Astrocyte (in vitro differentiated cells and primary cell): ENCODE measurements at regions not wholly inside any gene's neighbourhood (a gene's known extent, or its start where the extent isn't known, plus 50 kb on each side); places are given as distances from the start of the nearest gene placed in this dataset.
"Not testable (repeated sequence)": the region's sequence is repeated elsewhere in the genome, so short reads cannot be mapped to it uniquely, and the experiment has no call there.

Source experiments
- DNase-seq: peaks from one replicate; pipeline ENCODE4 v3.0.0-alpha.2; 2010; ENCODE audit warnings: low read depth
- FAIRE-seq: peaks from 2 replicates; lab custom pipeline; 2011; peaks lifted over from hg19 to GRCh38; lab: Jason Lieb, UNC
- H2AFZ ChIP-seq: 2 replicates; pipeline ENCODE4 v1.6.0; 2012; ENCODE audit warnings: low read depth, low read length, inconsistent platforms
- H3K27ac ChIP-seq: 2 replicates; pipeline ENCODE4 v1.5.1; 2011; ENCODE audit warnings: low read depth, low read length, inconsistent platforms
- H3K27me3 ChIP-seq: 2 replicates; pipeline ENCODE4 v1.6.0; 2011; ENCODE audit warnings: low read length, inconsistent platforms; ENCODE audit not compliant: insufficient read depth
- H3K36me3 ChIP-seq: 2 replicates; pipeline ENCODE4 v1.5.1; 2011; ENCODE audit warnings: low read length, inconsistent platforms; ENCODE audit not compliant: insufficient read depth
- H3K4me1 ChIP-seq: 2 replicates; pipeline ENCODE4 v1.5.1; 2011; ENCODE audit warnings: low read length, inconsistent platforms; ENCODE audit not compliant: insufficient read depth
- H3K4me2 ChIP-seq: 2 replicates; pipeline ENCODE4 v1.6.0; 2012; ENCODE audit warnings: low read length, inconsistent platforms
- H3K4me3 ChIP-seq: 2 replicates; pipeline ENCODE4 v1.5.1; 2011; ENCODE audit warnings: low read depth, mild to moderate bottlenecking, low read length, inconsistent platforms; ENCODE audit not compliant: insufficient read depth
- H3K79me2 ChIP-seq: 2 replicates; pipeline ENCODE4 v1.6.0; 2012; ENCODE audit warnings: mild to moderate bottlenecking, low read length, inconsistent platforms; ENCODE audit not compliant: insufficient read depth
- H3K9ac ChIP-seq: 2 replicates; pipeline ENCODE4 v1.6.0; 2012; ENCODE audit warnings: mild to moderate bottlenecking, low read length, inconsistent platforms
- H3K9me3 ChIP-seq: 2 replicates; pipeline ENCODE4 v1.5.1; 2012; ENCODE audit warnings: low read depth, mild to moderate bottlenecking, low read length, inconsistent platforms; ENCODE audit not compliant: insufficient read depth
- H4K20me1 ChIP-seq: 2 replicates; pipeline ENCODE4 v1.6.0; 2012; ENCODE audit warnings: low read length, inconsistent platforms; ENCODE audit not compliant: insufficient read depth
- H3K27ac Mint-ChIP-seq: one replicate; pipeline ENCODE4 v1.8.0; 2021; ENCODE audit warnings: mild to moderate bottlenecking, mixed read lengths; ENCODE audit not compliant: unreplicated experiment
- H3K27me3 Mint-ChIP-seq: one replicate; pipeline ENCODE4 v1.8.0; 2021; ENCODE audit warnings: low read depth, mixed read lengths; ENCODE audit not compliant: unreplicated experiment
- H3K36me3 Mint-ChIP-seq: one replicate; pipeline ENCODE4 v1.8.0; 2021; ENCODE audit warnings: low read depth, mixed read lengths; ENCODE audit not compliant: unreplicated experiment
- H3K4me1 Mint-ChIP-seq: one replicate; pipeline ENCODE4 v1.8.0; 2021; ENCODE audit warnings: low read depth, mixed read lengths; ENCODE audit not compliant: unreplicated experiment
- H3K4me3 Mint-ChIP-seq: one replicate; pipeline ENCODE4 v1.8.0; 2021; ENCODE audit warnings: mild to moderate bottlenecking, moderate library complexity, mixed read lengths; ENCODE audit not compliant: unreplicated experiment
- H3K9me3 Mint-ChIP-seq: one replicate; pipeline ENCODE4 v1.8.0; 2021; ENCODE audit warnings: mild to moderate bottlenecking, mixed read lengths; ENCODE audit not compliant: unreplicated experiment
- EZH2 ChIP-seq: IDR thresholded peaks from 2 replicates; pipeline ENCODE4 v1.6.1; 2012; ENCODE audit warnings: mild to moderate bottlenecking, low read length, inconsistent platforms; ENCODE audit not compliant: insufficient read depth
- TF ChIP-seq, protein P1 (sequence below): IDR thresholded peaks from 2 replicates; pipeline ENCODE4 v1.5.1; 2011; ENCODE audit warnings: low read depth, mild to moderate bottlenecking, inconsistent platforms, low read length, moderate library complexity; ENCODE audit not compliant: insufficient read depth

DNA sequence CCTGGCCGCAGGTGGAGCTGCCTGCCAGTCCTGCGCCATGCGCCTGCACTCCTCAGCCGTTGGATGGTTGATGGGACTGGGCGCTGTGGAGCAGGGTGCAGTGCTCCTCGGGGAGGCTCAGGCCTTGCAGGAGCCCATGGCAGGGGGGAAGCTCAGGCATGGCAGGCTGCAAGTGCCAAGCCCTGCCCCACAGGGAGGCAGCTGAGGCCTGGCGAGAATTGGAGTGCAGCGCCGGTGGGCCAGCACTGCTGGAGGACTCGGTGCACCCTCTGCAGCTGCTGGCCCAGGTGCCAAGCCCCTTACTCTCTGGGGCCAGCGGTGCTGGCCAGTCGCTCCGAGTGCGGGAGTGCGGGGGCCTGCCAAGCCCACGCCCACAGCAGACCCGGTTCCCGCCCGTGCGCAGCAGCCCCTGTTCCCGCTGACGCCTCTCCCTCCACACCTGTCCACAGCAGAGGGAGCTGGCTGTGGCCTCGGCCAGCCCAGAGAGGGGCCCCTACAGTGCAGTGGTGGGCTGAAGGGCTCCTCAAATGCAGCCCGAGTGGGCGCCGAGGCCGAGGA lies 275.9 kb upstream of the FRG1 start:
- Histone ChIP-seq H3K27ac (no peak overlapping the region), H4K20me1 (no peaks in the 10 kb centered on the region), H3K4me2 (no peak overlapping the region), H3K27me3 (no peaks in the 10 kb centered on the region), H3K9me3 (peaks cover 5% of the 10 kb centered on the region), H2AFZ (no peak overlapping the region), H3K79me2 (no peaks in the 10 kb centered on the region), H3K9ac (no peak overlapping the region), H3K4me1 (no peaks in the 10 kb centered on the region), H3K4me3 (no peak overlapping the region), H3K36me3 (no peaks in the 10 kb centered on the region)
- H3K36me3 Mint-ChIP-seq, result no peaks in the 10 kb centered on the region
- peaks cover 2% of the 10 kb centered on the region for H3K27me3 Mint-ChIP-seq
- no peak for TF ChIP-seq EZH2
- TF ChIP-seq, protein P1, sequence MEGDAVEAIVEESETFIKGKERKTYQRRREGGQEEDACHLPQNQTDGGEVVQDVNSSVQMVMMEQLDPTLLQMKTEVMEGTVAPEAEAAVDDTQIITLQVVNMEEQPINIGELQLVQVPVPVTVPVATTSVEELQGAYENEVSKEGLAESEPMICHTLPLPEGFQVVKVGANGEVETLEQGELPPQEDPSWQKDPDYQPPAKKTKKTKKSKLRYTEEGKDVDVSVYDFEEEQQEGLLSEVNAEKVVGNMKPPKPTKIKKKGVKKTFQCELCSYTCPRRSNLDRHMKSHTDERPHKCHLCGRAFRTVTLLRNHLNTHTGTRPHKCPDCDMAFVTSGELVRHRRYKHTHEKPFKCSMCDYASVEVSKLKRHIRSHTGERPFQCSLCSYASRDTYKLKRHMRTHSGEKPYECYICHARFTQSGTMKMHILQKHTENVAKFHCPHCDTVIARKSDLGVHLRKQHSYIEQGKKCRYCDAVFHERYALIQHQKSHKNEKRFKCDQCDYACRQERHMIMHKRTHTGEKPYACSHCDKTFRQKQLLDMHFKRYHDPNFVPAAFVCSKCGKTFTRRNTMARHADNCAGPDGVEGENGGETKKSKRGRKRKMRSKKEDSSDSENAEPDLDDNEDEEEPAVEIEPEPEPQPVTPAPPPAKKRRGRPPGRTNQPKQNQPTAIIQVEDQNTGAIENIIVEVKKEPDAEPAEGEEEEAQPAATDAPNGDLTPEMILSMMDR, result no peak
- no peak overlapping the region for H3K4me3 Mint-ChIP-seq
- H3K9me3 Mint-ChIP-seq, result peaks cover 2% of the 10 kb centered on the region
- no peak for FAIRE-seq
- DNase-seq, result no peak
- H3K4me1 Mint-ChIP-seq, result no peaks in the 10 kb centered on the region
- no peak overlapping the region for H3K27ac Mint-ChIP-seq

DNA sequence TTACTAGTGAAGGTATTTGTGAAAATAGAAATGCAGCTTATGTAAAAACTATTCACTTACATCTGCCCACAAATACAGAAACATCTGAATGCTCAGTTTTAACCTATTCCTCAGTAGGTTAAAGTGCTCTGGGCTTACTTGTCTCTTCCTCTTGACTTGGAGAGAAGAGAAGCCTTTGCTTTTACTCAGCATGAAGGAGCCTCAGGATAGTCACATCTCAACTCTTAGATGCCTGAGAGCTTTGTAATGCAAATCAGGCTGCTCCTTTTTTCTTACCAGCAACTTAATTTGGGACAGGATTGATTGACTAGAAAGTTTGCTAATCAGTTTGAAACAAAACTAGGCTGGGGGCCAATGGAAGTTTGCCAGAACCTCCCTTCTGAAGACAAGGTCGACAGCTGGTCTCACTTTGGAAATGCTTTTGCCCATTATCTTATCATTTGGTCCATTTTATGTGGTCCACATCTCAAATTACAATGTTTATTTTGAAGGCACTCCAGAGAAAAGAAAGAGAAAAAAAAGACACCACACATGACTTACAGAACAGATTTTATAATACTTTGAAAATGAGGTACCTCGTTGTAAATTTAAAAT lies 274.9 kb upstream of the FRG1 start:
- not testable (repeated sequence) for H3K27me3 ChIP-seq, H3K27ac ChIP-seq, H3K27me3 Mint-ChIP-seq, H3K9ac ChIP-seq, H3K9me3 Mint-ChIP-seq, H3K27ac Mint-ChIP-seq, DNase-seq, H3K4me3 ChIP-seq, H3K9me3 ChIP-seq, H3K4me1 Mint-ChIP-seq, H3K36me3 Mint-ChIP-seq, FAIRE-seq, H3K79me2 ChIP-seq, H3K4me1 ChIP-seq, H2AFZ ChIP-seq, H3K36me3 ChIP-seq, H4K20me1 ChIP-seq, H3K4me2 ChIP-seq, H3K4me3 Mint-ChIP-seq

DNA sequence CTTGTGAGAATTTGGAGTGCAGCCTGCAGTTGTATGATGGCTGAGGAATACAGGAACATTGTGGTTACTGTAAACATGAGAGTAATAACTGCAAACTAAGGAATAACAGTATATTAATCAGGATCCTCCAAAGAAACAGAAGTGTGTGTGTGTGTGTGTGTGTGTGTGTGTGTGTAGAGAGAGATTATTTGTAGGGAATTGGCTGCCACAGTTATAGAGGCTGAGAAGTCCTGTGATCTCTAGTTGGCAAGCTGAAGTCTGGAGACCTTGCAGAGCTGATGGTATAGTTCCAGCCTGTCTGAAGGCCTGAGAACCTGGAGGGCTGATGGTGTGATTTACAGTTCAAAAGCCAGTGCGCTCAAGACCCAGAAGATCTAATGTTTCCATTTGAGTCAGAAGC lies 273.3 kb upstream of the FRG1 start:
- H2AFZ ChIP-seq, H3K4me1 Mint-ChIP-seq, H3K9ac ChIP-seq, H3K36me3 ChIP-seq, DNase-seq, H3K79me2 ChIP-seq, H3K9me3 ChIP-seq, H3K9me3 Mint-ChIP-seq, H4K20me1 ChIP-seq, FAIRE-seq, H3K4me3 ChIP-seq, H3K4me2 ChIP-seq, H3K27ac Mint-ChIP-seq, H3K4me3 Mint-ChIP-seq, H3K4me1 ChIP-seq, H3K27me3 ChIP-seq, H3K36me3 Mint-ChIP-seq, H3K27me3 Mint-ChIP-seq, H3K27ac ChIP-seq: not testable (repeated sequence)

DNA sequence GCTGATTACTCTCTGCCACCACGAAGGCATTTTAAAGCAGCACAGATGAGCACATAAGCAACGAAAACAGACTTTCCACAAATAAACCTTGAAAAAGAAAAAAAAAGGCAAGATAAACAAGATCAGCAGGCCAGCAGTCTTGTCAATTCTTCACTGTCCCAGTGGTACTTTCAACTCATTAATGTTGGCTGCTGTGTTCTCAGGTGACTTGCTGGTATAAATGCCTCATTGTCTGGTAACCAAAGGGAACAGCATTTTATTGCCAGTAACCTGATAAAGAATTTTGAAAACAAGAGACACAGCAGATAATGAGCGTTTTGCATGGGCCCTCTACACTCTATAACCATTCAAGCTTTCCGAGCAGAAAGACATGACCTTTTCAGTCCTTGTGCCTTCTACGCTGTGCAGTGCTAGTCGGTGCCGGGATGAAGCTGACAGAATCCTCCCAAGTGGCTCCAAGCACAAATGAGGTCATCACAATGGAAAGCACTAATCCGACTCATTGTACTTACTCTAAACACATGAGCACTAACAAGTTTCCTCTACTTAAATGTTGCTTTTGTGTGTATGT lies 242.9 kb upstream of the FRG1 start:
- H3K27me3 Mint-ChIP-seq, H3K9me3 ChIP-seq, H3K36me3 Mint-ChIP-seq, H3K27ac Mint-ChIP-seq, H3K9me3 Mint-ChIP-seq, H3K4me1 ChIP-seq, DNase-seq, H3K4me1 Mint-ChIP-seq, H2AFZ ChIP-seq, H3K4me3 Mint-ChIP-seq, H3K36me3 ChIP-seq, H3K9ac ChIP-seq, H3K27ac ChIP-seq, H3K4me2 ChIP-seq, H3K79me2 ChIP-seq, H3K4me3 ChIP-seq, H4K20me1 ChIP-seq, H3K27me3 ChIP-seq, FAIRE-seq: not testable (repeated sequence)

DNA sequence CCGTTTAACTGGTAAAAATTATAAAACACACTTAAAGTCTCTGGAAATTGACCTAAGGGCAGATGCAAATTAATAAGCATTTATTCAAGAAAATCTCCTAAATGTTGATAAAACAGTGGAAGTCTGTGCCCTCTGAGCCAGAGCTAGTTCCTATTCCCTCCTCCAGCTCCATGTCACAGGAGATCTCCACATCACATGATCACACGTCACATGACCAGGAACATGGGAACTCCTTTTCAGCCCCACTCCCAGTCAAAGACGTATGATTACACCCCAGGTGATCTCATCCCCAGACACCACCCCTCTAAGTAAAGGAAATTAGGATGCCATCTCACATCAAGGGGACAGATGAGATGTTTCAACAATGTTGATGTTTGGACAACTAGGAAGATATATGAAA lies 237.7 kb upstream of the FRG1 start:
- not testable (repeated sequence) for H3K4me2 ChIP-seq, FAIRE-seq

More for the DNA sequence above, 237.7 kb upstream of the FRG1 start:
- not testable (repeated sequence) for H3K27ac Mint-ChIP-seq, H3K9me3 ChIP-seq, H3K9ac ChIP-seq, H3K4me1 ChIP-seq, H3K79me2 ChIP-seq, H3K36me3 ChIP-seq, H2AFZ ChIP-seq, H3K27ac ChIP-seq, H3K4me1 Mint-ChIP-seq, DNase-seq, H3K27me3 Mint-ChIP-seq, H3K4me3 ChIP-seq, H3K9me3 Mint-ChIP-seq, H3K4me3 Mint-ChIP-seq, H4K20me1 ChIP-seq, H3K36me3 Mint-ChIP-seq, H3K27me3 ChIP-seq
